ENCODE measurements at regions not wholly inside any gene's neighbourhood (a gene's known extent, or its start where the extent isn't known, plus 50 kb on each side); places are given as distances from the start of the nearest gene placed in this dataset.

- TF ChIP-seq CTCF (IDR thresholded peaks at IDR 0.05), result no peak
- TF ChIP-seq POLR2A (IDR thresholded peaks at IDR 0.05), result no peak
Observed at GRCh38 chr13:50303963-50304721, 288.9 kb downstream of the KCNRG start.

Data from body of pancreas (tissue), 4 donors.